Ishikawa (cell line): ENCODE measurements at regions not wholly inside any gene's neighbourhood (a gene's known extent, or its start where the extent isn't known, plus 50 kb on each side); places are given as distances from the start of the nearest gene placed in this dataset.

ENCODE experiments used
- CEBPB ChIP-seq: IDR thresholded peaks from 2 replicates; pipeline ENCODE4 v1.6.1; 2012
- CREB1 ChIP-seq: IDR thresholded peaks from 2 replicates; pipeline ENCODE4 v1.6.1; 2012; ENCODE audit warnings: low read depth
- EGR1 ChIP-seq: IDR thresholded peaks from 2 replicates; pipeline ENCODE4 v1.6.1; 2012
- EP300 ChIP-seq: IDR thresholded peaks from 2 replicates; pipeline ENCODE4 v1.6.1; 2012; ENCODE audit warnings: borderline replicate concordance
- FOXM1 ChIP-seq: IDR thresholded peaks from 2 replicates; pipeline ENCODE4 v1.6.1; 2012; ENCODE audit warnings: low read depth, borderline replicate concordance
- MAX ChIP-seq: IDR thresholded peaks from 2 replicates; pipeline ENCODE4 v1.6.1; 2012
- NFIC ChIP-seq: IDR thresholded peaks from 2 replicates; pipeline ENCODE4 v1.6.1; 2012
- RAD21 ChIP-seq: IDR thresholded peaks from 2 replicates; pipeline ENCODE4 v1.6.1; 2012; ENCODE audit warnings: low read depth
- REST ChIP-seq: IDR thresholded peaks from 2 replicates; pipeline ENCODE4 v1.6.1; 2012; ENCODE audit warnings: low read depth, mild to moderate bottlenecking
- TAF1 ChIP-seq: IDR thresholded peaks from 2 replicates; pipeline ENCODE4 v1.6.1; 2012; ENCODE audit warnings: low read depth, mild to moderate bottlenecking
- TCF12 ChIP-seq: IDR thresholded peaks from 2 replicates; pipeline ENCODE4 v1.6.1; 2012; ENCODE audit warnings: low read depth
- USF1 ChIP-seq: IDR thresholded peaks from 2 replicates; pipeline ENCODE4 v1.6.1; 2012
- YY1 ChIP-seq: IDR thresholded peaks from 2 replicates; pipeline ENCODE4 v1.6.1; 2012; ENCODE audit warnings: low read depth
- ZBTB7A ChIP-seq: IDR thresholded peaks from 2 replicates; pipeline ENCODE4 v1.6.1; 2012; ENCODE audit warnings: low read depth

GRCh38 chr6:5930968-5931367, 75.8 kb downstream of the NRN1 start:
- TF ChIP-seq CEBPB (no peak), EGR1 (no peak), MAX (no peak), USF1 (no peak), REST (peak; percentile 55; the same call in 1 of the 2 replicates), TAF1 (no peak), YY1 (no peak), FOXM1 (no peak), EP300 (no peak), RAD21 (no peak), CREB1 (no peak), ZBTB7A (no peak), TCF12 (no peak), NFIC (no peak)
